Activated CD4-positive, alpha-beta T cell treated with anti-CD3 and anti-CD28 coated beads for 4 hours (primary cell): ENCODE measurements at regions not wholly inside any gene's neighbourhood (a gene's known extent, or its start where the extent isn't known, plus 50 kb on each side); places are given as distances from the start of the nearest gene placed in this dataset.
"Not testable (repeated sequence)": the region's sequence is repeated elsewhere in the genome, so short reads cannot be mapped to it uniquely, and the experiment has no call there.

ENCODE experiments used
- DNase-seq, 2 donors: peaks; one replicate each; pipeline ENCODE4 v3.0.0-alpha.2; 2020

GRCh38 chr13:33676045-33676989, 141.6 kb upstream of the RFC3 start:
- peak in 1 of 2 donors; percentile 3 for DNase-seq

- no peak for DNase-seq
Observed at GRCh38 chr13:33677215-33677614, 140.7 kb upstream of the RFC3 start.

GRCh38 chr13:33678084-33678483, 139.9 kb upstream of the RFC3 start:
- no peak for DNase-seq

- peak; percentile 71 to 74 for DNase-seq
Observed at GRCh38 chr13:33678906-33679657, 138.9 kb upstream of the RFC3 start.

GRCh38 chr13:33679658-33680012, 138.3 kb upstream of the RFC3 start:
- DNase-seq: no peak

- DNase-seq: no peak
Observed at GRCh38 chr13:33682020-33682564, 135.9 kb upstream of the RFC3 start.

GRCh38 chr13:33682646-33683045, 135.3 kb upstream of the RFC3 start:
- not testable (repeated sequence) for DNase-seq

GRCh38 chr13:33683376-33683775, 134.6 kb upstream of the RFC3 start:
- DNase-seq: no peak

GRCh38 chr13:33684874-33685273, 133.1 kb upstream of the RFC3 start:
- DNase-seq: no peak

- no peak for DNase-seq
Observed at GRCh38 chr13:33686772-33687480, 131.0 kb upstream of the RFC3 start.

GRCh38 chr13:33690354-33690753, 127.6 kb upstream of the RFC3 start:
- DNase-seq: no peak

GRCh38 chr13:33691980-33692379, 126.0 kb upstream of the RFC3 start:
- DNase-seq: no peak

GRCh38 chr13:33692531-33692930, 125.4 kb upstream of the RFC3 start:
- no peak for DNase-seq

- no peak for DNase-seq
Observed at GRCh38 chr13:33694546-33694945, 123.4 kb upstream of the RFC3 start.

- DNase-seq: no peak
Observed at GRCh38 chr13:33696530-33696929, 121.4 kb upstream of the RFC3 start.

GRCh38 chr13:33697926-33698325, 120.0 kb upstream of the RFC3 start:
- DNase-seq: no peak

- no peak for DNase-seq
Observed at GRCh38 chr13:33707449-33707848, 110.5 kb upstream of the RFC3 start.

GRCh38 chr13:33710924-33711323, 107.0 kb upstream of the RFC3 start:
- no peak for DNase-seq

GRCh38 chr13:33711436-33711835, 106.5 kb upstream of the RFC3 start:
- DNase-seq: no peak

GRCh38 chr13:33717775-33718174, 100.2 kb upstream of the RFC3 start:
- DNase-seq: no peak

GRCh38 chr13:33721724-33722123, 96.2 kb upstream of the RFC3 start:
- no peak for DNase-seq

- no peak for DNase-seq
Observed at GRCh38 chr13:33722216-33722915, 95.6 kb upstream of the RFC3 start.

GRCh38 chr13:33723365-33723764, 94.6 kb upstream of the RFC3 start:
- DNase-seq: no peak
